GM12872 (cell line): ENCODE measurements at regions not wholly inside any gene's neighbourhood (a gene's known extent, or its start where the extent isn't known, plus 50 kb on each side); places are given as distances from the start of the nearest gene placed in this dataset.

ENCODE experiments used
- CTCF ChIP-seq: IDR thresholded peaks from 3 replicates; pipeline ENCODE4 v1.5.1; 2011; ENCODE audit warnings: low read depth, mild to moderate bottlenecking, low read length, moderate library complexity; ENCODE audit not compliant: insufficient read depth

GRCh38 chr5:115354246-115354645 is 57.8 kb upstream of the CCDC112 start:
- TF ChIP-seq CTCF = no peak

- no peak for TF ChIP-seq CTCF
Measured at GRCh38 chr5:115352571-115352970, 56.1 kb upstream of the CCDC112 start.

GRCh38 chr5:115351356-115352195 is 55.1 kb upstream of the CCDC112 start:
- TF ChIP-seq CTCF = no peak

GRCh38 chr5:115350894-115351293 is 54.4 kb upstream of the CCDC112 start:
- TF ChIP-seq CTCF = no peak

GRCh38 chr5:115349001-115349817 is 52.8 kb upstream of the CCDC112 start:
- TF ChIP-seq CTCF = no peak

GRCh38 chr5:115348175-115348574 is 51.7 kb upstream of the CCDC112 start:
- TF ChIP-seq CTCF = no peak
